Hepatocyte (in vitro differentiated cells): ENCODE measurements at regions not wholly inside any gene's neighbourhood (a gene's known extent, or its start where the extent isn't known, plus 50 kb on each side); places are given as distances from the start of the nearest gene placed in this dataset.

ENCODE experiments used
- DNase-seq: peaks from one replicate; pipeline ENCODE4 v3.0.0-alpha.2; 2016; ENCODE audit warnings: low spot score
- H2AFZ ChIP-seq: fragments of 200-600 bp; sonication (generic); 2 replicates; pipeline ENCODE4 v1.6.0; 2016; ENCODE audit warnings: antibody characterized with exemption, mild to moderate bottlenecking
- H3K27ac ChIP-seq: fragments of 200-600 bp; sonication (generic); 2 replicates; pipeline ENCODE4 v1.5.1; 2016; ENCODE audit warnings: mild to moderate bottlenecking
- H3K27me3 ChIP-seq: fragments of 200-600 bp; sonication (generic); 2 replicates; pipeline ENCODE4 v1.6.1; 2016
- H3K36me3 ChIP-seq: fragments of 200-600 bp; sonication (generic); replicated peaks from 2 replicates; pipeline ENCODE4 v1.5.1; 2016; ENCODE audit warnings: low read depth; ENCODE audit not compliant: insufficient read depth
- H3K4me1 ChIP-seq: fragments of 200-600 bp; sonication (generic); 2 replicates; pipeline ENCODE4 v1.5.1; 2016; ENCODE audit warnings: mild to moderate bottlenecking, moderate library complexity; ENCODE audit not compliant: insufficient read depth
- H3K4me2 ChIP-seq: fragments of 200-600 bp; sonication (generic); 2 replicates; pipeline ENCODE4 v1.6.0; 2016
- H3K4me3 ChIP-seq: fragments of 200-600 bp; sonication (generic); 2 replicates; pipeline ENCODE4 v1.5.1; 2016; ENCODE audit warnings: mild to moderate bottlenecking
- H3K79me2 ChIP-seq: fragments of 200-600 bp; sonication (generic); 2 replicates; pipeline ENCODE4 v1.6.0; 2017; ENCODE audit warnings: mild to moderate bottlenecking
- H3K9me2 ChIP-seq: fragments of 200-600 bp; sonication (generic); replicated peaks from 2 replicates; pipeline ENCODE4 v1.6.0; 2017; ENCODE audit warnings: mild to moderate bottlenecking; ENCODE audit not compliant: insufficient read depth
- H3K9me3 ChIP-seq: fragments of 200-600 bp; sonication (generic); 2 replicates; pipeline ENCODE4 v1.5.1; 2016; ENCODE audit warnings: low read depth, mild to moderate bottlenecking
- H4K20me1 ChIP-seq: fragments of 200-600 bp; sonication (generic); 2 replicates; pipeline ENCODE4 v1.6.0; 2016; ENCODE audit warnings: mild to moderate bottlenecking; ENCODE audit not compliant: insufficient read depth, poor library complexity, severe bottlenecking
- EZH2 ChIP-seq: fragments of 200-600 bp; sonication (generic); IDR thresholded peaks from 2 replicates; pipeline ENCODE4 v1.6.1; 2016; ENCODE audit warnings: antibody characterized with exemption, mild to moderate bottlenecking, borderline replicate concordance
- EZH2phosphoT487 ChIP-seq: fragments of 200-600 bp; sonication (generic); IDR thresholded peaks from one replicate; pipeline ENCODE4 v1.6.1; 2018; ENCODE audit warnings: antibody characterized with exemption, mild to moderate bottlenecking, low read depth, moderate library complexity; ENCODE audit not compliant: unreplicated experiment, severe bottlenecking
- WGBS: methylation state at CpG from one replicate; pipeline ENCODE4 v1.1.6; 2016; ENCODE audit warnings: low lambda C conversion rate; ENCODE audit errors: missing lambda C conversion rate; 5-methylcytosine and 5-hydroxymethylcytosine counted together
- TF ChIP-seq, protein P1 (sequence below): fragments of 200-600 bp; sonication (generic); IDR thresholded peaks from 2 replicates; pipeline ENCODE4 v1.5.1; 2016; ENCODE audit warnings: antibody characterized with exemption, mild to moderate bottlenecking; ENCODE audit not compliant: poor library complexity

DNA sequence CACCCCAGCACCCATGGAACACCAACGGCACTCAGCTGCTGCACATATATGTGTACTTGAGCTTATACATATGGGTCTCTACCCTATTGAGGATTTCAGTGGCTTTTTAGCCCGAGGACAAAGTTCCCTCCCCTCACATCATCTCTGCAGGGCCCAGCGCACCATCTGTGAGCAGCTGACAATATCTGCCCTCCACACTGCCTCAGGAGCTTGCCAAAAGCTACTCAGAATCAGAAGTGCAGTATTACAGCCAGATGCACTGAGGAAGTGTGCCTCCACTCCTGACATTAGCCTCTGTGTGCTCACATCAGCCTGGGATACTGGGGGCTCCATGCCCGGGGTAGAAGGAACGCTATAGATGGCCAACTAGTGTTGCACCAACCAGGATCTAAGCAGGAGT is 903.9 kb downstream of the UQCRFS1 start:
- H3K27me3 ChIP-seq, result no peaks in the 10 kb centered on the region
- H3K9me3 ChIP-seq, result no peaks in the 10 kb centered on the region
- H3K4me2 ChIP-seq, result no peak overlapping the region
- no peak overlapping the region for H2AFZ ChIP-seq
- no peaks in the 10 kb centered on the region for H3K36me3 ChIP-seq
- WGBS, result 94% methylated on average over 5 of the region's 5 CpGs
- no peak for DNase-seq
- no peaks in the 10 kb centered on the region for H3K4me1 ChIP-seq
- H3K4me3 ChIP-seq, result no peak overlapping the region
- H3K79me2 ChIP-seq, result no peaks in the 10 kb centered on the region
- no peak for TF ChIP-seq EZH2
- TF ChIP-seq EZH2phosphoT487, result no peak
- TF ChIP-seq, protein P1, sequence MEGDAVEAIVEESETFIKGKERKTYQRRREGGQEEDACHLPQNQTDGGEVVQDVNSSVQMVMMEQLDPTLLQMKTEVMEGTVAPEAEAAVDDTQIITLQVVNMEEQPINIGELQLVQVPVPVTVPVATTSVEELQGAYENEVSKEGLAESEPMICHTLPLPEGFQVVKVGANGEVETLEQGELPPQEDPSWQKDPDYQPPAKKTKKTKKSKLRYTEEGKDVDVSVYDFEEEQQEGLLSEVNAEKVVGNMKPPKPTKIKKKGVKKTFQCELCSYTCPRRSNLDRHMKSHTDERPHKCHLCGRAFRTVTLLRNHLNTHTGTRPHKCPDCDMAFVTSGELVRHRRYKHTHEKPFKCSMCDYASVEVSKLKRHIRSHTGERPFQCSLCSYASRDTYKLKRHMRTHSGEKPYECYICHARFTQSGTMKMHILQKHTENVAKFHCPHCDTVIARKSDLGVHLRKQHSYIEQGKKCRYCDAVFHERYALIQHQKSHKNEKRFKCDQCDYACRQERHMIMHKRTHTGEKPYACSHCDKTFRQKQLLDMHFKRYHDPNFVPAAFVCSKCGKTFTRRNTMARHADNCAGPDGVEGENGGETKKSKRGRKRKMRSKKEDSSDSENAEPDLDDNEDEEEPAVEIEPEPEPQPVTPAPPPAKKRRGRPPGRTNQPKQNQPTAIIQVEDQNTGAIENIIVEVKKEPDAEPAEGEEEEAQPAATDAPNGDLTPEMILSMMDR, result no peak
- H3K9me2 ChIP-seq, result no peaks in the 10 kb centered on the region
- H3K27ac ChIP-seq, result no peak overlapping the region
- H4K20me1 ChIP-seq, result no peaks in the 10 kb centered on the region

DNA sequence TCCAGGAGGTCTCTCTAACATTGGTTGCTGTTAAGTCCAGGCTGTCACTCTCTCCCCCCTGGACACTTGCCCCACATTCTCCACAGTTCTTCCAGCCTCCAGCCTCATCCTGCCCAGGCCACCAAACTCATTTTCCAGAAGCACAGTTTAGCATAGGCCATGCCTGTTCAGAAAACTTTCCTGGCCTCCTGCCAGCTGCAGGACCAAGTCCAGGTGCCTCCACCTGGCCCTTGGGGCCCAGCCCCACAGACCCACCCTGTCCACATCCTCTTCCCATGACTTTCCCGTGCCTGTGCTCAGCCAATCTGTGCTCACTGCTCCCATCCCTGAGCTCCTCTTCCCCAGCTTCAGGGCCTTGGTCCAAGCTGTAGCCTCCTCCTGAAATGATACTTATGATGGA is 905.0 kb downstream of the UQCRFS1 start:
- Histone ChIP-seq H3K27ac (no peak overlapping the region), H3K4me2 (no peak overlapping the region), H3K9me2 (no peaks in the 10 kb centered on the region), H4K20me1 (no peaks in the 10 kb centered on the region), H3K4me1 (no peaks in the 10 kb centered on the region), H2AFZ (no peak overlapping the region), H3K79me2 (no peaks in the 10 kb centered on the region), H3K9me3 (no peaks in the 10 kb centered on the region), H3K4me3 (no peak overlapping the region), H3K27me3 (no peaks in the 10 kb centered on the region), H3K36me3 (no peaks in the 10 kb centered on the region)
- DNase-seq, result no peak
- no peak for TF ChIP-seq EZH2phosphoT487
- TF ChIP-seq, protein P1, result no peak
- TF ChIP-seq EZH2, result no peak
- WGBS, result 75% methylated on average over 1 of the region's 1 CpG

DNA sequence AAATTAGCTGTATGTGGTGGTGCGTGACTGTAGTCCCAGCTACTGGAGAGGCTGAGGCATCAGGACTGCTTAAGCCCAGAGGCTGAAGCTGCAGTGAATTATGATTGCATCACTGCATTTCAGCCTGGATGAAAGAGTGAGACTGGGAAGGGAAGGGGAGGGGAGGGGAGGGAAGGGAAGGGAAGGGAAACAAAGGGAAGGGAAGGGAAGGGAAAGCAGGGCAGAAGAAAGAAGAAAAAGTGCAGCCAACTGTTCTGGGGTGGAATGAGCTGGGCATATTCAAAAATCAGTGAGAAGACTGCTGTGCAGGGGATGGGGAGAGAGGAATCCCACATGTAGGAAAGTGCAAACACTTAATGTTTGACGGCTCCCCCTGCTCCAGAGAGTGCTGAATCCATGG is 905.5 kb downstream of the UQCRFS1 start:
- H3K9me3 ChIP-seq, result no peaks in the 10 kb centered on the region
- 78% methylated on average over 2 of the region's 2 CpGs for WGBS
- H3K9me2 ChIP-seq, result no peaks in the 10 kb centered on the region

More for the DNA sequence above, 905.5 kb downstream of the UQCRFS1 start:
- no peaks in the 10 kb centered on the region for H3K36me3 ChIP-seq
- no peaks in the 10 kb centered on the region for H3K4me1 ChIP-seq
- no peaks in the 10 kb centered on the region for H3K27me3 ChIP-seq
- no peaks in the 10 kb centered on the region for H3K79me2 ChIP-seq
- no peak overlapping the region for H3K4me3 ChIP-seq
- no peak overlapping the region for H2AFZ ChIP-seq
- H3K4me2 ChIP-seq, result no peak overlapping the region
- no peak for DNase-seq
- H3K27ac ChIP-seq, result no peak overlapping the region
- TF ChIP-seq EZH2phosphoT487 (no peak), EZH2 (no peak)
- TF ChIP-seq, protein P1, result no peak
- H4K20me1 ChIP-seq, result no peaks in the 10 kb centered on the region
